ENCODE measurements at regions not wholly inside any gene's neighbourhood (a gene's known extent, or its start where the extent isn't known, plus 50 kb on each side); places are given as distances from the start of the nearest gene placed in this dataset.

DNA sequence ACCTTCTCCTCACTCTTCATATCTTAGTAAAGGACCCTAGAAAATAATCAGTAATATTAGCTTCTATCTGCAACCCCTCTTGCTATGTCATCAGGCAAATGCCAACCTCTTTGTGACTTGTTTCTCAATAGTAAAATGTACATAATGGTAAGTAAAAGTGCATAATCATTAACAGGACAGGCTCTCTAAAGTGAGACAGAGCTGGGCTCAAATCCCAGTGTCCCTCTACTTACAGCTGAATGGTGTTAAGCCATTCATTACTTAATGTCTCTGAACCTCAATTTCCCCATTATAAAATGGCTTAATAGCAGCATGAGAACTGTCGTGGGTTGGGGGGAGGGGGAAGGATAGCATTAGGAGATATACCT lies 62.6 kb upstream of the ATP11B start:
- no peak overlapping the region for H3K4me3 ChIP-seq (ENCODE audit: low read depth, low read length)
- TF ChIP-seq, protein P1, sequence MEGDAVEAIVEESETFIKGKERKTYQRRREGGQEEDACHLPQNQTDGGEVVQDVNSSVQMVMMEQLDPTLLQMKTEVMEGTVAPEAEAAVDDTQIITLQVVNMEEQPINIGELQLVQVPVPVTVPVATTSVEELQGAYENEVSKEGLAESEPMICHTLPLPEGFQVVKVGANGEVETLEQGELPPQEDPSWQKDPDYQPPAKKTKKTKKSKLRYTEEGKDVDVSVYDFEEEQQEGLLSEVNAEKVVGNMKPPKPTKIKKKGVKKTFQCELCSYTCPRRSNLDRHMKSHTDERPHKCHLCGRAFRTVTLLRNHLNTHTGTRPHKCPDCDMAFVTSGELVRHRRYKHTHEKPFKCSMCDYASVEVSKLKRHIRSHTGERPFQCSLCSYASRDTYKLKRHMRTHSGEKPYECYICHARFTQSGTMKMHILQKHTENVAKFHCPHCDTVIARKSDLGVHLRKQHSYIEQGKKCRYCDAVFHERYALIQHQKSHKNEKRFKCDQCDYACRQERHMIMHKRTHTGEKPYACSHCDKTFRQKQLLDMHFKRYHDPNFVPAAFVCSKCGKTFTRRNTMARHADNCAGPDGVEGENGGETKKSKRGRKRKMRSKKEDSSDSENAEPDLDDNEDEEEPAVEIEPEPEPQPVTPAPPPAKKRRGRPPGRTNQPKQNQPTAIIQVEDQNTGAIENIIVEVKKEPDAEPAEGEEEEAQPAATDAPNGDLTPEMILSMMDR (conservative IDR thresholded peaks at IDR 0.05; ENCODE audit: low read depth, low read length): no peak
- DNase-seq (ENCODE audit: low read depth): no peak

DNA sequence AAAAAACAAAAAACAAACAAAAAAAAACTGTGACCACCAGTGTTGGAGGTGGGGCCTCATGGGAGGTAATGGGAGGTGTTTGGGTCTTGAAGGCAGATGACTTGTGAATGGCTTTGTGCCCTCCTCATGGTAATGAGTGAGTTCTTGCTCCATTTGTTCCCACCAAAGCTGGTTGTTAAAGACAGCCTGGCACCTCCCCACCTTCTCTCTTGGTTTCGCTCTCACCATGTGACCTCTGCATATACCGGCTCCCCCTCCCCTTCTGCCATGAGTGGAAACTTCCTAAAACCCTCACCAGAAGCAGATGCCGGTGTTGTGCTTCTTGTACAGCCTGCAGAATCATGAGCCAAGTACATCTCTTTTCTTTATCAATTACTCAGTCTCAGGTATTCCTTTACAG lies 61.5 kb upstream of the ATP11B start:
- no peak for DNase-seq (ENCODE audit: low read depth)
- TF ChIP-seq, protein P1 (conservative IDR thresholded peaks at IDR 0.05; ENCODE audit: low read depth, low read length): no peak
- H3K4me3 ChIP-seq (ENCODE audit: low read depth, low read length): no peak overlapping the region

DNA sequence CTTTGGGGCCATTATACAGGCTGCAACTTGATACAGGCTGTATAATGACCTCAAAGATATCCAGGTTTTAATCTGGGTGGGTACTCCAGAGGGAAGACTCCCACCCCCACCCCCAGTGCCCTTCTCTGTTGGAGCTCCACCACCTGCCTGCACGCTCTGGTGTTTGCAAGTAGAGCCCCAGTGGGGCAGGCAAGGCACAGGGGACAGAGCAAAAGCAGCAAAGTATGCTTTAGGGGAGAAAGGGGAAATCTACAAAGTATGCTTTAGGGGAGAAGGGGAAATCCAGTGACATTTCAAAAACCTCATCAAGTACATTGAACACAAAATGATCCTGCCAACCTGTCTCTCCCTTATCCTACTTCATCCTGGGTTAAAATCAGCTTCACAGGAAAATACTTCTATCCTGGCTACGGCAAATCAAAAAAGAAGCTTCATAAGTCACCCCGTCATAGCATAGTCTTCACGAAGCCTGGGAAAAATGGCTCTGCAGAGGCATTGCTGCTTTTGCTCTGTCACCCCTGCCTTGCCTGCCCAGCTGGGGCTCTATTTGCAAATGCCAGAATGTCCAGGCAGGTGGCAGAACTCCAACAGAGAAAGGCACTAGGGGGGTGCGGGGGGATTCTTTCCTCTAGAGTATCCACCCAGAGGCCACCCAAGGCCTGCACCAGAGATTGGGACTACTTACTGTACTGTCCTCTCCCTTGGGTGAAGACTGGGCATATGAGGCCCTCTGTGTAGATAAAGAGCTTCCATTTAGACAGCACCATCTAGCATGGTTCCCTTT lies 60.9 kb upstream of the ATP11B start:
- H3K4me3 ChIP-seq (ENCODE audit: low read depth, low read length): no peak overlapping the region
- no peak for DNase-seq (ENCODE audit: low read depth)
- TF ChIP-seq, protein P1 (conservative IDR thresholded peaks at IDR 0.05; ENCODE audit: low read depth, low read length): no peak

DNA sequence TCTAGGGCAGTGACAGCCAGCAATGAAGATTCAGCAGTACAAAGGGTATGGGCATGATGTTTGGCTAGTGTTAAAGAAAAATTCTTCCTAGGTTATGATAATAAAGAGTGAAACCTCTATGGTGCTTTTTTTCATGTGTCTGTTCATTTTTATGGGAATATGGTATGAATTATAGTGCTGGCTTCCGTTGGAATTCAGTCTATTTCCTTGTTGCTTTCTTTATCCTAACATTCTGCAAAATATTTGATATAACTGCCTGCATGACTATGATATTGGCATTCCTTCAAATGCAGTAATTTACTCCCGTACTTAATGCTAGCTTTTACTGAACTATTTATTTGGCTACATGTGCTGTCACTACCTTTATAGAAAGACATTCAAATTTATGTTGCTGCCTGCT lies 57.6 kb upstream of the ATP11B start:
- no peak for DNase-seq (ENCODE audit: low read depth)
- H3K4me3 ChIP-seq (ENCODE audit: low read depth, low read length): no peak overlapping the region
- TF ChIP-seq, protein P1 (conservative IDR thresholded peaks at IDR 0.05; ENCODE audit: low read depth, low read length): no peak

DNA sequence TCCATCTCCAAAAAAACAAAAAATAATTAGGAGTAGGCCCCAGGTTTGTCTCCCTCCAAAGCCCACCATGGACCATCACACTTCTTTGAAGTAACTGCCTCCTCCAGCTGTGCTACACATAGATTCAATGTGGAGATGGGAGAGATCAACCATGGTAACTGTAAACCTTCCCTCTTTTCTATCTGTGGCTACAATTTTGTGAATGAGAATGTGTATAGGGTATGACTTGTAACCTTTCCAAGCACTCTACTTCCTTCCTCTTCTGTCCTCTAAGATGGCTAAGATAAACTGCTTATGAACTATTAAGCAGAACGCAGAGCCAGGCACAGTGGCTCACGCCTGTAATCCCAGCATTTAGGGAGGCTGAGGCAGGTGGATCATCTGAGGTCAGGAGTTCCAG lies 55.5 kb upstream of the ATP11B start:
- no peak overlapping the region for H3K4me3 ChIP-seq (ENCODE audit: low read depth, low read length)
- TF ChIP-seq, protein P1 (conservative IDR thresholded peaks at IDR 0.05; ENCODE audit: low read depth, low read length): no peak
- DNase-seq (ENCODE audit: low read depth): no peak

DNA sequence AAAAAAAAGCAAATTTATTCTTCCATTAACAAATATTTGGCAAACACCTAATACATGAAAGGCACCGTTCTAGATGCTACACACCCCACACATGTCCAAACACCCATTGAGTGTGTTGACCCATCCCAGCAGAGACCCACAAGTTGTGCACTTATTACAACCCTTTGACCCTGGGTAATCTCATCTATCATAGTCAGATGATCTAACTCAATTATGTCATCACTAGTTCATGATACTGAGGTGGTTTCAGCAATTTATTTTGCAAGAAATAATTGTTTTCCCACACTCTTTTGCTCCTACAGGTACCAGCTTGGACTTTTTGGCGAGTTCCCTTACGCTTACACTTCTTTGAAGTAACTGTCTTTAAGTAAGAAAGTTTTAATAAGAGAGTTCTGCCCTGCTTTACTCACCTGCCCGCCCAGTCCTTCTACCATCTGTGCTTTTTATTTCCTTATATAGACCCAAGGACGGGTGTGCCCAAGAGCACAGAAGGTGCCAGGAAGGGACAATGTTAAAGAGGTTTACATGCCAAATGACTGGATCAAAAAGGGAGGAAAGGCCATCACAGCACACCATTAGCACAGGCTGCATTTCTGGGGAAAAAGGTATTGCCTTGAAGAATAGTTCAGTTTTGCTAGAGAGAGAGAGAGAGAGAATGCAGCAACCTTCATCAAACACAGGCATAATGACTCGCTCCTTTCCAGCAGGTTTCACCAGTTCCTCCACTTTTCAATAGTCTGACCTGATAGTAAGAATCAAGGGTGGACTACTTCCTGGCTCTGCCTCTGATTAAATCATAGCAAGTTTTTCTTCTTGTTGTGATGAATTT lies 54.5 kb upstream of the ATP11B start:
- no peak for DNase-seq (ENCODE audit: low read depth)
- TF ChIP-seq, protein P1 (conservative IDR thresholded peaks at IDR 0.05; ENCODE audit: low read depth, low read length): no peak
- no peak overlapping the region for H3K4me3 ChIP-seq (ENCODE audit: low read depth, low read length)
